NT2/D1 (cell line): ENCODE measurements at regions not wholly inside any gene's neighbourhood (a gene's known extent, or its start where the extent isn't known, plus 50 kb on each side); places are given as distances from the start of the nearest gene placed in this dataset.

ENCODE experiments used
- SUZ12 ChIP-seq: IDR thresholded peaks from 2 replicates; pipeline ENCODE4 v1.6.1; 2011; ENCODE audit not compliant: insufficient read length, insufficient read depth; ENCODE audit errors: extremely low read depth
- ZNF274 ChIP-seq: IDR thresholded peaks from 2 replicates; pipeline ENCODE4 v1.6.1; 2011; ENCODE audit warnings: mild to moderate bottlenecking, low read depth, low read length

GRCh38 chr6:163941624-163941976, 527.1 kb downstream of the QKI start:
- no peak for TF ChIP-seq SUZ12
- no peak for TF ChIP-seq ZNF274
